ENCODE measurements at regions not wholly inside any gene's neighbourhood (a gene's known extent, or its start where the extent isn't known, plus 50 kb on each side); places are given as distances from the start of the nearest gene placed in this dataset.

DNA sequence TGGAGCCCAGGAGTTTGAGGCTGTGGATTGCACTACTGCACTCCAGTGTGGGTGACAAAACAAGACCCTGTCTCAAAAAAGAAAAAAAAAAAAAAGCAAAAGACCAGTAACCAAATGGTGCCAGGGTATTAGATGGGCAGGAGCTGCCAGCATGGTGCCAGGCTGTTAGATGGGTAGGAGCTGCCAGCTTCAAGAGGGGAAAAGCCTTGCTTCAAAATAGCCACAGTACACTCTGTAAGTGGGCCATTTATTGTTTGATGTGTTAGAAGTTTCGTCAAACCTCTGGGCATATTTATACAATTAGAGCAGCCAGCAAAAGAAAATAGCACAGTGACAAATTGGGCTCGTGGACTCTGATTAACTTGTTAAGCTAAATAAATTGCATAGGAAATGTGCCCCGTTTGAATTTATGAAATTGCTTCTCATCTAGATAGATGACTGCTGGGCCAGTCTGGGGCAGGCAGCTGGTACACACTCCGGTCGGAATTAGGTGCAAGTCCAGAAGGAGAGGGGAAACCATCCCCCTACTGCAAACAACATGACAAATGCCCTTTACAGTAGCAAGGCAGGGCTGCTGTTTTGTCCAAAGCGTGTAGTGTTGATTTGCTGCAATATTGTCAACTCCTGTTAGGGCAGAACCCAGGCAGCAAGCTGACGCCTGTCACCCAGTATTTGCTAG, 126.3 kb upstream of the IRX3 start:
- TF ChIP-seq EGR1 (IDR thresholded peaks at IDR 0.05) (no peak), TCF12 (IDR thresholded peaks at IDR 0.05; ENCODE audit: low read depth) (no peak), EP300 (IDR thresholded peaks at IDR 0.05; ENCODE audit: borderline replicate concordance) (no peak), FOXM1 (IDR thresholded peaks at IDR 0.05; ENCODE audit: borderline replicate concordance, low read depth) (no peak)
- TF ChIP-seq, protein P1, sequence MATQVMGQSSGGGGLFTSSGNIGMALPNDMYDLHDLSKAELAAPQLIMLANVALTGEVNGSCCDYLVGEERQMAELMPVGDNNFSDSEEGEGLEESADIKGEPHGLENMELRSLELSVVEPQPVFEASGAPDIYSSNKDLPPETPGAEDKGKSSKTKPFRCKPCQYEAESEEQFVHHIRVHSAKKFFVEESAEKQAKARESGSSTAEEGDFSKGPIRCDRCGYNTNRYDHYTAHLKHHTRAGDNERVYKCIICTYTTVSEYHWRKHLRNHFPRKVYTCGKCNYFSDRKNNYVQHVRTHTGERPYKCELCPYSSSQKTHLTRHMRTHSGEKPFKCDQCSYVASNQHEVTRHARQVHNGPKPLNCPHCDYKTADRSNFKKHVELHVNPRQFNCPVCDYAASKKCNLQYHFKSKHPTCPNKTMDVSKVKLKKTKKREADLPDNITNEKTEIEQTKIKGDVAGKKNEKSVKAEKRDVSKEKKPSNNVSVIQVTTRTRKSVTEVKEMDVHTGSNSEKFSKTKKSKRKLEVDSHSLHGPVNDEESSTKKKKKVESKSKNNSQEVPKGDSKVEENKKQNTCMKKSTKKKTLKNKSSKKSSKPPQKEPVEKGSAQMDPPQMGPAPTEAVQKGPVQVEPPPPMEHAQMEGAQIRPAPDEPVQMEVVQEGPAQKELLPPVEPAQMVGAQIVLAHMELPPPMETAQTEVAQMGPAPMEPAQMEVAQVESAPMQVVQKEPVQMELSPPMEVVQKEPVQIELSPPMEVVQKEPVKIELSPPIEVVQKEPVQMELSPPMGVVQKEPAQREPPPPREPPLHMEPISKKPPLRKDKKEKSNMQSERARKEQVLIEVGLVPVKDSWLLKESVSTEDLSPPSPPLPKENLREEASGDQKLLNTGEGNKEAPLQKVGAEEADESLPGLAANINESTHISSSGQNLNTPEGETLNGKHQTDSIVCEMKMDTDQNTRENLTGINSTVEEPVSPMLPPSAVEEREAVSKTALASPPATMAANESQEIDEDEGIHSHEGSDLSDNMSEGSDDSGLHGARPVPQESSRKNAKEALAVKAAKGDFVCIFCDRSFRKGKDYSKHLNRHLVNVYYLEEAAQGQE (IDR thresholded peaks at IDR 0.05; ENCODE audit: low read depth), result no peak

DNA sequence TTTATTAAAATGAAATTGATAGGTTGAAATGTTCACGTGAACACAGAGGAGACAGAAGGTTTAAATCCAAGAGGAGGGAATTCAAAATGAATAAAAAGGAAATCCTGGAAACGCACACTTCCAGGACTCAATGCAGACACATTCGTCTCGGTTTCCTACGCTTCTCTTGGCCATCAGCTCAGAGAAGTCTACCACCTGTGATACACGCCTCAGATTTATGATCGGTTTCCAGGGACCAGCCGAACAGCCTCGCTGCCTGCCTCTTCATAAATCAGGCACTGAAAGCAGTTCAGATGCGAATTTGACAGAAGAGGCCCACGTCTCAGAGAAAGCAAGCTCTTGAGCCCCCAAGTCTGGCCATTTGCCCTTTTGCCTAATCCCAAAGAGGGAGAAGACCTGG, 125.5 kb upstream of the IRX3 start:
- TF ChIP-seq RAD21 (IDR thresholded peaks at IDR 0.05; ENCODE audit: low read depth) (no peak), CREB1 (IDR thresholded peaks at IDR 0.05; ENCODE audit: low read depth) (no peak), EP300 (IDR thresholded peaks at IDR 0.05; ENCODE audit: borderline replicate concordance) (no peak), TAF1 (IDR thresholded peaks at IDR 0.05; ENCODE audit: low read depth) (no peak), YY1 (IDR thresholded peaks at IDR 0.05; ENCODE audit: low read depth) (no peak), EGR1 (IDR thresholded peaks at IDR 0.05) (no peak), TCF12 (IDR thresholded peaks at IDR 0.05; ENCODE audit: low read depth) (no peak), TEAD4 (IDR thresholded peaks at IDR 0.05) (no peak), NFIC (IDR thresholded peaks at IDR 0.05) (no peak), CEBPB (IDR thresholded peaks at IDR 0.05) (no peak), ZBTB7A (IDR thresholded peaks at IDR 0.05; ENCODE audit: low read depth) (no peak), FOXM1 (IDR thresholded peaks at IDR 0.05; ENCODE audit: borderline replicate concordance, low read depth) (no peak)
- TF ChIP-seq, protein P2, sequence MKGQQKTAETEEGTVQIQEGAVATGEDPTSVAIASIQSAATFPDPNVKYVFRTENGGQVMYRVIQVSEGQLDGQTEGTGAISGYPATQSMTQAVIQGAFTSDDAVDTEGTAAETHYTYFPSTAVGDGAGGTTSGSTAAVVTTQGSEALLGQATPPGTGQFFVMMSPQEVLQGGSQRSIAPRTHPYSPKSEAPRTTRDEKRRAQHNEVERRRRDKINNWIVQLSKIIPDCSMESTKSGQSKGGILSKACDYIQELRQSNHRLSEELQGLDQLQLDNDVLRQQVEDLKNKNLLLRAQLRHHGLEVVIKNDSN (IDR thresholded peaks at IDR 0.05), result no peak
- TF ChIP-seq, protein P1 (IDR thresholded peaks at IDR 0.05; ENCODE audit: low read depth), result no peak
- TF ChIP-seq, protein P3, sequence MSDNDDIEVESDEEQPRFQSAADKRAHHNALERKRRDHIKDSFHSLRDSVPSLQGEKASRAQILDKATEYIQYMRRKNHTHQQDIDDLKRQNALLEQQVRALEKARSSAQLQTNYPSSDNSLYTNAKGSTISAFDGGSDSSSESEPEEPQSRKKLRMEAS (IDR thresholded peaks at IDR 0.05), result no peak

DNA sequence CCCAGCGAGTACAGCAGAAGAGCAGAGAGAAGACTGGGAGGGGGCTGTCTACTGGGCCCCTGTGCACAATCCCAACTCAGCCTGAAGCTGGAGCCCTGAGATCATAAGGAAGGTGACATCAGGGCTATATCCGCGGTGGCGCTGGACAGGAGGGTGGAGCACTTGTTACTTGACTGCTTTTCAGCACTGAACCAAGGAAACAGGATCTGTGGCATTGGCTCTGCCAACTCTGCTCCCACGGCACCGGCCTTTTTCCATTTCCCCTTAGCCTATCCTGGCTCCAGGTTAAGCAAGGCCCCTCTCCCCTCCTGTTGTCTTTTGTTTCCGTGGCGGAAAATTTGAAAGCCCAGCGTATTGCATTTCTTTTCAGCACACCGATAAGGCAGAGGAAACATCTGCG, 125.0 kb upstream of the IRX3 start:
- TF ChIP-seq EP300 (IDR thresholded peaks at IDR 0.05; ENCODE audit: borderline replicate concordance), result no peak
- no peak for TF ChIP-seq CREB1 (IDR thresholded peaks at IDR 0.05; ENCODE audit: low read depth)
- TF ChIP-seq TCF12 (IDR thresholded peaks at IDR 0.05; ENCODE audit: low read depth), result no peak
- no peak for TF ChIP-seq FOXM1 (IDR thresholded peaks at IDR 0.05; ENCODE audit: borderline replicate concordance, low read depth)
- TF ChIP-seq NFIC (IDR thresholded peaks at IDR 0.05), result no peak
- TF ChIP-seq YY1 (IDR thresholded peaks at IDR 0.05; ENCODE audit: low read depth), result no peak
- no peak for TF ChIP-seq EGR1 (IDR thresholded peaks at IDR 0.05)
- TF ChIP-seq CEBPB (IDR thresholded peaks at IDR 0.05), result no peak
- no peak for TF ChIP-seq RAD21 (IDR thresholded peaks at IDR 0.05; ENCODE audit: low read depth)
- TF ChIP-seq, protein P3 (IDR thresholded peaks at IDR 0.05), result no peak
- no peak for TF ChIP-seq ZBTB7A (IDR thresholded peaks at IDR 0.05; ENCODE audit: low read depth)
- no peak for TF ChIP-seq TEAD4 (IDR thresholded peaks at IDR 0.05)
- TF ChIP-seq, protein P1 (IDR thresholded peaks at IDR 0.05; ENCODE audit: low read depth), result no peak

DNA sequence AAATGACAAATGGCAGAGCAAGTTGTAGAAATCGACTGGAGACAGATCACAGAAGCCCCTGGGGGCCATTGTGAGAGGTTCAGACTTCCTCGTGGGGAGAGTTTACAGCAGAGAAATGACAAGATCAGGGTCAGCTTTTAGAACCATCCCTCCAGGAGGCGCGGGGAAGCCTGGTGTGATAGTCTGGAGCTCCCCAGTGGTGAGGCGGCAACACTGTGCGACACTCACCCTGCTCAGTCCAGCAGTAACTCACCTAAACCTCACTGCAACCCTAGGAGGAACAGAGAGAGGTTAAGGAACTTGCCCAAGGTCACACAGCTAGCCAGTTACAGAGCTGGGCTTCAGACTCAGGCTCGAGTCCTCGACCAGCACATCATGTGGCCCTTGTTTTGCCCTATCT, 123.4 kb upstream of the IRX3 start:
- no peak for TF ChIP-seq YY1 (IDR thresholded peaks at IDR 0.05; ENCODE audit: low read depth)
- no peak for TF ChIP-seq TAF1 (IDR thresholded peaks at IDR 0.05; ENCODE audit: low read depth)
- TF ChIP-seq TCF12 (IDR thresholded peaks at IDR 0.05; ENCODE audit: low read depth), result no peak
- TF ChIP-seq RAD21 (IDR thresholded peaks at IDR 0.05; ENCODE audit: low read depth), result no peak
- no peak for TF ChIP-seq CEBPB (IDR thresholded peaks at IDR 0.05)
- no peak for TF ChIP-seq TEAD4 (IDR thresholded peaks at IDR 0.05)
- TF ChIP-seq FOXM1 (IDR thresholded peaks at IDR 0.05; ENCODE audit: borderline replicate concordance, low read depth), result no peak
- TF ChIP-seq, protein P1 (IDR thresholded peaks at IDR 0.05; ENCODE audit: low read depth), result no peak
- no peak for TF ChIP-seq NFIC (IDR thresholded peaks at IDR 0.05)
- TF ChIP-seq, protein P2 (IDR thresholded peaks at IDR 0.05), result no peak
- no peak for TF ChIP-seq EGR1 (IDR thresholded peaks at IDR 0.05)
- TF ChIP-seq, protein P3 (IDR thresholded peaks at IDR 0.05), result no peak
- TF ChIP-seq CREB1 (IDR thresholded peaks at IDR 0.05; ENCODE audit: low read depth), result no peak
- TF ChIP-seq EP300 (IDR thresholded peaks at IDR 0.05; ENCODE audit: borderline replicate concordance), result no peak
- no peak for TF ChIP-seq ZBTB7A (IDR thresholded peaks at IDR 0.05; ENCODE audit: low read depth)
